ENCODE measurements at regions not wholly inside any gene's neighbourhood (a gene's known extent, or its start where the extent isn't known, plus 50 kb on each side); places are given as distances from the start of the nearest gene placed in this dataset.

DNA sequence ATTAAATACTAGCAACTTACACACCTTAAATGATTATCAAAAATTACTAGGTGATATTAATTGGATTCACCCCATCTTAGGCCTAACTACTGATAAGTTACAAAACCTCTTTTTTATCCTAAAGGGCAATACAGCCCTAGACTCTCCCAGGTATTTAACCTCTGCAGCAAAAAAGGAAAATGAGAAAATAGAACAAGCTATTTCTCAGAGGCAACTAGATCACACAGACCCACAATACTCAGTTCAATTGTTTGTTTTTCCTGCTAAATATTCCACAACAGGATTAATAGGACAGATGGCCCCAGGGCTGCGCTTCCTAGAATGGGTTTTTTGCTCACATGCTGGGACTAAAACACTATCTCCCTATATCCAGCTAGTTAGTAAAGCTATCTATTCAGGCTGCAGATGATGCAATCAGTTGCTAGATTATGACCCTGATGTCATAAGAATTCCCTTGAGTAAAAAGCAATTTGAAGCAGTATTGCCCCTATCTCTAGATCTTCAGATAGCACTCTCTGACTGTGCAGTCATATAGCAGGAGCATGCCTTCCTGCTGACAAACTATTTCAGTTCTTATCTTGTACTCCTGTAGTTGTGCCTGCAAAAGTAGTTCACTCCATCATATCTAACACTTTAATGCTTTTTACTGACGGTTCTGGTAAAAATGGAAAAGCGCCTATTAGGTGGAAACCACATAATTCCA is 1595.5 kb upstream of the TENM4 start:
- no peak for DNase-seq (ENCODE audit: low read depth, low spot score)

DNA sequence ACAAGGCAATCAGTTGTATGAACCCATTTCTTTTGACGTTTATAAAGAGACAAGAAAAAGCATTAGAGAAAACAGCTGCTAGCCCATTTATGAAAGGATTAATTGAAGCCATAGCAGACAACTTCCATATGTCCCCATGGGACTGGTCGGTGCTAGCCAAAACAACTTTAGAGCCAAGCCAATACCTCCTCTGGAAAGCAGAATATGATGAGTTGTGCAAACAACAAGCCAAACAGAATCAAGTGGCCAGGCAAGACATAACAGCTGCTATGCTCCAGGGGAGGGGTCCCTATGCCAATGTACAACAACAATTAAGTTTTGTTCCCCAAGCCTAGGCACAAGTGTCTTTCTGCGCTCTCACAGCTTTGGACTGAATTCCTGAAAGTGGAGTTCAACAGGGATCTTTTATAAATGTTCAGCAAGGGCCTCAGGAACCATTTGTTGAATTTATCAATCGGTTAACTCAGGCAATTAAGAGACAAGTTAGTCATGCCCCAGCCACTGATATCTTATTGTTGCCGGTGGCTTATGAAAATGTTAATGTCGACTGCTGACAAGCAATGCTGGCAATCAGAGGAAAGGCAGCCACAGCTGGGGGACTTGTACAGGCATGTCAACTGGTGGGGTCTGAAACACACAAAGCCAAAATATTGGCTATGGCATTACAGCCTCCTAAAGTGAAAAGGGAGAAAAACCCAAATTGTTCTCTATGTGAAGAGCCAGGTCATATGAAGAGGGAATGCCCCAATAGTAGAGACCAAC is 1593.1 kb upstream of the TENM4 start:
- no peak for DNase-seq (ENCODE audit: low read depth, low spot score)

DNA sequence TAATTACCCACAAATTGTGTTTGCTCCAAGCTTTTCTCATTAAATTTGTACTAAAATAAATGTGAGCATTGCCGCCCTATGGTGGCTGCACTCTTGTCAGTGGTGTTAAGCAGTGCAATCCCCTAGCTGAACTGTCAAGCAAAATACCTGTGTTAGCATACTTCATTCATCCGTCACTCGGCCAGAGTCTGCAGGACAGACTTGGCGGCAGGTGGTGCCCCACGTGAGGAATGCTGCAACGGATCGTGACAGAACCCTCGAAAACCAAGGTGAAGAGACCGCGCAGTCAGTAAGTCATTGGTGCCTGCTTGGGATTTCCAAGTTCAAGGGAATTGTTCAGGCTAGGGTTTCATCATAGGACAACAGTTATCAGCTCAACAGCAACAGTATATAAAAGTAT is 1592.1 kb upstream of the TENM4 start:
- DNase-seq (ENCODE audit: low read depth, low spot score), result no peak

DNA sequence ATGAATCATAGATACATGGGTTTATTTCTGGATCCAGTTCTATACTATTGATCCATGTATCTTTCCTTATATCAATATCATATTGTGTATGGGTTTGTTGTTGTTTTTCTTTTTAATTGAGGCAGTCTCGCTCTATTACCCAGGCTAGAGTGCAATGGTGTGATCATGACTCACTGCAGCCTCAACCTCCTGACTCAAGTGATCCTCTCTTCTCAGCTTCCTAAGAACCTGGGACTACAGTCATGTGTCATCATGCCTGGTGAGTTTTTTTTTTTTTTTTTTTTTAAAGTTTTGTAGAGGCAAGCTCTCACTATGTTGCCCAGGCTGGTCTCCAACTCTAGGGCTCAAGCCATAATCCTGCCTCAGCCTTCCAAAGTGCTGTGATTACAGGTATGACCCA is 1589.4 kb upstream of the TENM4 start:
- DNase-seq (ENCODE audit: low read depth, low spot score), result no peak

DNA sequence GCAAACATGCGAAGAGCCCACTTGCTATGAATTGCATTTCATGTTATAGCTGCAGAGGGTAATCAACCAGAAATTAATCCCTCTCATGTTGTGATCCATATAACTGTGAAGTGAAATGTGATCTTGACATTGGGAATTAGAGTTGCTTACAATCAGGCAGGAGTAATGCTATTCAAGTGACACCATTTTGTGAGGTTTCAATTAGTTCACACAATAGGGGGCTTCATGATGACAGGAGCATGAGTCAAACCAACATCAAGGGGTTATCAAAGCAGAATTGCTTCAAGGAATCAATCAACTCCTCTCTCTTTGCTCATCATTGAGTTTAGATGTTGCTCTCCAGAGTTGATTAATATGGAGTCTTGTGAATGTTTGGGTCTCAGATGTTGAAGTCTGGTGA is 1585.2 kb upstream of the TENM4 start:
- no peak for DNase-seq (ENCODE audit: low read depth, low spot score)

DNA sequence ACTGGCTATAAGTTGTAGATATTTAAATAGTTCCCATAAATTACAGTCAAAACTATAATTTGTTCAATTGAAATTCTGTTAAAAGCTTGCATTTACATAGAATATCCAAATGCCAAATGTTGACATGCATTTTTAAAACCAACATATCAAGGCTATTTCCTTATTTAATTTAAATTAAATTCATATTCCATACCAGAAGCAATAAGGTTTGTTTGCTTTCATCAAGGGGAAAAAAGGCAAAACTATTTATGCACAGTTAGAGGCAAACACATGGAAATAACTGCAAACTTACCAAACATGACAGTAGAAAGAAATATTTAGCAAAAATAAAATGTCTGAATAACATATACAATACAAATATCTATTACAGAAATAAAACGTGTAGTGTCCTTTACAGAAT is 1581.2 kb upstream of the TENM4 start:
- no peak for DNase-seq (ENCODE audit: low read depth, low spot score)

DNA sequence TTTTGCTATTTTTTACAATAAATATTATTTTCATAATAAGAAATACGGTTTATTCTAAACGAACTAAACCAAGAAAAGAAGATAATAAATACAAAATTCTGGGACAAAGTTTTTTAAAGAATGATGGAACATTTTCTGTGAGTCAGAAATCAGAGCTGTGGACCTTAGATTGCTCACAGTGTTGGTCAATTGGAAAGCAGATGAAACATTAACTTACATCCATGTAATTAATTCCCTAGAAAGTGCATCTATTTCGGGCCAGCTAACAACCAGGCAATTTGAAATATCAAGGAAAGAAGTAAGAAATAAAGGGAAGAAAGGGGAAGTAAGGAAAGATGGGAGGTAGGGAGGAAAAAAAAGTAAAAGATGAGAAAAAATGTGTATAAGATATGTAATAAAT is 1569.8 kb upstream of the TENM4 start:
- no peak for DNase-seq (ENCODE audit: low read depth, low spot score)

DNA sequence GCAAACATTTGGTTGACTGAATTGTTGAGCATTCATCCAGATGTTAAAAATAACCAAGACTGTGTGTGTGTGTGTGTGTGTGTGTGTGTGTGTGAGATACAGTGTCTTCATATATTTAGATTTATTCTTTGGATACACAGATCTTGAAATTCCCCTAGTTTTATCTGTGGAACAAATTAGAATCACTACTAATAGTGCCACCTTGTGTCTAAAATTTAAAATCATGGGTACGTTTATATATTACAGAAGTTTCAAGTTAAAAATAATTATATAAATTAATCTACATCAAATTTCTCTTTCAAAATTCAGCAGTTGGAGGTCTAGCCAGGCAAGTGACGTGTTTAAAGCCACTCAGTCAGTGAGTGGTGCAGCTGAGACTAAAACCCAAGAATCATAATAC is 1566.2 kb upstream of the TENM4 start:
- no peak for DNase-seq (ENCODE audit: low read depth, low spot score)

DNA sequence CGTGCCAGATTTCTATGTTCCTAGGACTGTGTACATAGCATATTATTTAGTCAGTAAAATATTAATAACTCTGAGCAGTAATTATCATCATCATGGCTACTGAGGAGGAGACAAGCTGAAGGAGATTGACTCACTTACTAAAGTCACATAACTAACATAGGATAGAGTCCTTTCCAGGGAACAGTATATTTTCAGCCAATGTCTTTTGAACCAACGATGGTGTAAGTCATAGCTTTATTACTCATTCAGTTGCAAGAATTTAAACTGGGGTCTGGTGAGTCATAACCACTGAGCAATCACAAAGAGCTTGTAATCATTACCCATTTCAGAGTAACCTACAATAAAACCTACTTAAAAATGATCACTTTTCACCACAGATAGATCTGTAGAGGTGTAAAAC is 1564.8 kb upstream of the TENM4 start:
- DNase-seq (ENCODE audit: low read depth, low spot score), result no peak

DNA sequence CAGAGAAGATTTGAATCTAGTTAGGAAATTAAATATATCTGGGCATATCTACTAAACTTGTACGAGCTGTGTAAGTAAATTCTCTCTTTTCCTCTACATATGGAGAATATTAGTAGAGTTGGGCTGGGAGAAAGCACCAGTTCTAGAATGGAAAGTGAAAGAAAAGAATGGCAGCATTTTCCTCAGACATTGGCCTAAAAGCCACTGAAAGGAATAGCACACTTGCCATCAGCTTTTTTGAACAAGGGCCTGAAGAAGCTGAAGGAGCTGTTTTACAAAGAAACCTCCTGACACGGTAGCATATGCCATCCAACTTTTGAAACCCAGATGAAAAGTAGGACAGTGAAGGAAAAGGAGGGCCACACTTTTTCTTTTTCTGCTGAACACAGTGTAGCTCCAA is 1563.7 kb upstream of the TENM4 start:
- no peak for DNase-seq (ENCODE audit: low read depth, low spot score)

DNA sequence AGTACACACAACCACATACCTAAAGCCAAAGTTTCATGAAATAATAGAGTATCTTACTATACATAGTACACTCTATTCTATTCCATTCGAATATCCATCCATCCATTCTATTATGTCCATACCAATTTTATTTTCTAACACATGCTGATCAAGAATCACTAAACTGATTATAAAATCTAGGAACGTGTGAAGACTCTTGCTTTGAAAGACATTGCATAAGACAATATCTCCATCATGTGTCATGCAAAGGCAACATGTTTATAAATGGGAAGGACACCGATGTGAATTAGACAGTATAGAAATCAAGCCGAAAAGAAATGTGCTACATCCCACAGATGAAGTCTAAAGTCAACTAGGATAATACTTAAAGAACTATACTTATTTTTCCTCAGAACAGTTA is 1561.5 kb upstream of the TENM4 start:
- no peak for DNase-seq (ENCODE audit: low read depth, low spot score)

DNA sequence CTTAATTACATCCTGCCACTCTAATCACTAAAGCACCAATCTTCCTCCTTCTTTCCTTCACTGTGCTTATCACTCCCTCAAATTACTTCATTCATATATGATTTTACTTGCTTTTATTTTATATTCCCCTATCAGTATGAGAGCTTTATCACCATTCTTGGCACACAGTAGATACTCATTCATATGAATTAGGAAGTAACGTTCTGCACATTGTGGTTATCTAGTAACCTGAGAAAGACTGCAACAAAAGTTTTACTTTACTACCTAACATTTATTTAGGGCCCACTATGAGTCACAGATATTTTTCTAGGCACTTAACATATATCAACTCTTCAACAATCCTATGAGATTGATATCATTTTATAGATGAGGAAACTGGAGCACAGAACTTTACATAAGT is 1559.9 kb upstream of the TENM4 start:
- no peak for DNase-seq (ENCODE audit: low read depth, low spot score)

DNA sequence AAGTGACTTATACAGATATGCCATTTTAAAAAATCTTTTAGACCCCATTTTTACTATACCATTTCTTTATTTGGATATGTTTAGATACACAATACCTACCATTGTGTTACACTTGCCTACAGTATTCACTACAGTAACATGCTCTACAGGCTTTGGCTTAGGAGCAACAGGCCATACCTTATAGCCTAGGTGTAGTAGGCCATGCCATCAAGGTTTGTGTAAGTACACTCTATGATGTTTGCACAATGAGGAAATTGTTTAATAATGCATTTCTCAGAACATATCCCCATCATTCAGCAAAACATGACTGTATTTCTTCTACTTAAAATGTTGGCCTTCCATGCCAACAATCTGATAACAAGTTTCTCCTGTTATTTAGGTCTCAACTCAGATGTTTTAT is 1559.5 kb upstream of the TENM4 start:
- DNase-seq (ENCODE audit: low read depth, low spot score), result no peak

DNA sequence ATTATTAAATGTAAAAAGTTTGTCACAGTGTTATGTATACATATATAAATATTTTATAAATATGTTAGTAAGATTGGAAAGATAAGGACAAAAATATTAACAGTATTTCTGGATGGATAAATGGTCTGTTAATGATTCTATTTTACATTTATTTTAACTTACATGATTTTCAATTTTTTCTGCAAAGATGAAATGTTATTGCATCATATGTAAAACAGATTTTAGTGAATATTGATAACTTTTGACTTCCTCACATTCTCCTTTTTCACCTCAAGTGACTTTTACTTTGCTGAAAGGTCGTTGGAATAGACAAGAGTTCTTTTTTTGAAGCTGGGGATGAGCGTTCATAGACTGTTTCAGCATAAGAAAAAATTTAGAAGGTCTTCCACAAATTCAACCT is 1554.7 kb upstream of the TENM4 start:
- DNase-seq (ENCODE audit: low read depth, low spot score), result no peak

DNA sequence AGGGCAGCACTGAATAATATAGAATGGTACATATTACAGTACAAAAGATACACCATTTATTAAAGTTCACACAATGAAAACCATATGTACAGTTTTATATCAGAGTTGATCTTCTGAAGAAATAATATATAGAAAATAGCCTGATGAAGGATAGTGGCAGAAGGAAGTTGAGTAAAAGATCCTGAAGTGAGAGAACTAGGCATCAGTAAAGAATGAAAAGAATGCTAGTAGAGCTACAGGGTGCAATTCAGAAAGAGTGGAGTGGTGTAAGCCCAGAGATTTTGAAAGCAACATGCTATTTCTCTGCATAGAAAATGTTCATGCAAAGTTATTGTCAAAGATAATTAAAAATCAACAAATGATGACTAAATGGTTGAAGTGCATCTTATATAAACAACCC is 1552.7 kb upstream of the TENM4 start:
- DNase-seq (ENCODE audit: low read depth, low spot score), result no peak

DNA sequence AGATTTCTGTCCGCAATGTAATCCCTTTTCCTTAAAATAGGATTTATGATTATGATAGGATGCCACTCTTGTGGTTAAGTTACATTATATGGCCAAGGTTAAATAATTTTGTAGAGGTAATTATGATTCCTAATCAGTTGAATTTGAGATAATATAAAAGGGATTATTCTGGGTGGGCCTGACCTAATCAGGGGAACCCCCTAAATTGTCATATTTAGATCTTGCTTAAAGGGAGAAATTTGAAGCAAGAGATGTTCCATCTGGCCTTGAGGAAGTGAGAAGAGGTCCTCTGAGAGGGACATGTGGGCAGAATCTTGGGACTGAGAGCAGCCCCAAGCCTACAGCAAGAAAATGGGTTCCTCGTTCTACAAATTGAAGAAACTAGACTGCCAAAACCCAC is 1550.1 kb upstream of the TENM4 start:
- no peak for DNase-seq (ENCODE audit: low read depth, low spot score)

DNA sequence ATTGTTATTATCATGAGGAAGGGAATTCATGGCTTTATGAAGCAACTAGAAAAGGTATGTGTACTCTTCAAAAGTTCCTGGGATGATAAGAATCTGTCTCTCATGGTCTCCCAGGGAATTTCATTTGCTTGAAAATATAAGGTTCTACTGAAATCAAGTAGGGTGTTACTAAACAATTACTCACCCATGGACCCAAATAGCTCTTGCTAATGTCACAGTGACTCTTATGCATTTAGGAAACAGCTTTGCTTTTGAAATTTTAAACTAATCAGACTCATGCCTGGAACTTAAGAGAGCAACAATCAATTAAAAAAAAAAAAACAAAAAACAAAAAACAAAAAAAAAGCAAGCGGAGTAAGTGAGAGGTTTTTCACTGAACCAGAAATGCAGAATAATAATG is 1546.3 kb upstream of the TENM4 start:
- DNase-seq (ENCODE audit: low read depth, low spot score), result no peak

DNA sequence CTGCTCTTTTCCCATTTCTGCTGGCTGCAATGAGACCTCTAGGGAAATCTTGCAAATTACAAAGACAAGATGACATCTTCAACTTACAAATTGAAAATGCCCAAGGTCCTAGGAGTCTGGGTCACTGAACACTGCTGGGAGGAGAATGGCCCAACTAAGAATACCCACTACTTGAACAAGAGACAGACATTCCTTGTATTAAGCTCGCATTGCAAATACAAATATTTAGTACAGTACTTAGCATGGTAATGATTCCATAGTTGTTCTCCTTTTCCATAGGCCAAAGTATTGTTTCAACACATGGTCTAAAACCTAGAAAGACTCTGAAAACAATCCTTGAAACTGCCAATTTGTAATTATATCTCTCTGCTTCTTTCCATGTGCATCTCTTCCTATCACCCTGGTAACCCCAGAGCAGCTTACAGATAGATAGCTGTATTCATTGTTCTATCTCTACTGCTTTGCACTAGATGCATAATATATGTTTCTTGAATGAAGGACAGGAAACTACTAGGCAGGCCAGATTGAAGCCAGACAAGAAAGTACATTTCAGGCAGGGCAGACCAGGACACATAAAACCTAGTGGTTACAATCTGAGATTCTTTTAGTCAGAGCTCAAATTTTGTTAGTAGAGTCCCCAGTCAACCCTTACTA is 1545.7 kb upstream of the TENM4 start:
- DNase-seq (ENCODE audit: low read depth, low spot score), result no peak

DNA sequence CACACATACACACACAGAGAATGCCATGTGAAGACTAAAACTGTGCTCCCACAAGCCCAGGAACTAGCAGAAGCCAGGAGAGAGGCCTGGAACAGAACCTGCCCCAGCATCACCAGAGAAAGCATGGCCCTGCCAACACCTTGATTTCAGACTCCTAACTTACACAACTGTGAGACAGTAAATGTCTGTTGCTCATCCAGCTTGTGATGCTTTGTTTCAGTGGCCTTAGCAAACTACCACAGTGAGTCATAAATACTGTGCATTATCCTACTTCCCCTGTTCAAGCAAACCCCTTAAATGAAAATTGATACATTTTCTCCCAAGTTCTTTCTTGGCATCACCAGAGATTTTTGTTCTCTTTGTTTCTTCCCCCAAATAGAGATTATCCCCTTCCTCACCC is 1539.4 kb upstream of the TENM4 start:
- DNase-seq (ENCODE audit: low read depth, low spot score), result no peak

DNA sequence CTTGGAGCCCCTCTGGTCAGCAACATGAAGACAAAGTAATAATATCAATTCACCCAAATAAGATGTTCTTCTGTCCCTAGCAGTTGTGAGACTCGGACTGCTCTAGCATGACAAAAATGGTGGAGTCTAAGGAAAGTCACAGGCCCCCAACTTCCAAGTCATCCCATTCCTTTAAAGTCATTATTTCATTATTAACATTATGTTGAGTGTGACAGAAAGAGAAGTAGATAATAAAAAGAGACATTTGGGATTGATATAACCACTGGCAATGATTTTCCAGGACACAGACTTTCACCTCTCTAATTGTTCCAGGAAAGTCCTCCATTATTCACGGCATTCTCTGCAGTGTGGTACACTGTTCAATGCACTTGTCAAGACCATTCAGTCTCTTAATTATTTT is 1533.0 kb upstream of the TENM4 start:
- no peak for DNase-seq (ENCODE audit: low read depth, low spot score)

DNA sequence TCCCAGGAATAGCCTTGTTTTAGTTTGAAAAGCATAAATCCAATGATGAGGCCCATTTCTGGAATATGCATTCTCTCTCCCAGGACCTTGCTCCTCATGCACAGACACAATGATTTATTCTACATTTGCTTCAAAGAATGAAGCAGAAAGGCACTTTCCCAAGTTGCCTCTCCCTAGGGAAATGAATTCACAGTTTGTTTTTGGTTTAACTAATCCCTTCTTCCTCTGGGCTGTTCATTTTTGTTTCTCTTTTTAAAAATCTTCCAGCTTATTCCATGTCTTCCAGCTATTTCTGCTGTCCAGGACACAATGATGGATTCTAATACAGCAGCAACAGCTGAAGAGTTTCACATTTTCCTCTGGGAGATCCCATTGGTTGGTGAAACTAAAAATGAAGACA is 1529.2 kb upstream of the TENM4 start:
- no peak for DNase-seq (ENCODE audit: low read depth, low spot score)

DNA sequence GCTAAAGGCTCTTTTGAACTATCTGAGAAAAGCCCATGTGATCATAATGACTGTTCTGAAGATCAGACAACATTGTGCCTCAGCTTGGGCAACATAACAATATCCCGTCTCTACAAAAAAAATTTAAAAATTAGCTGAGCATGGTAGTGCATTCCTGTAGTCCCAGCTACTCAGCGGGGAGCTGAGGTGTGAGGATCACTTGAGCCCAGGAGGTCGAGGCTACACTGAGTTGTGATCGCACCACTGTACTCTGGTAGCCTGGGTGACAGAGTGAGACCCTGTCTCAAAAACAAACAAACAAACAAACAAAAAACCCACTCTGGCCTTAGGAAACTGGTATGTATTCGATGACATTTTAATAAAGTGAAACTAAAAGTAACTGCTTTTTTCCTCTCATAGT is 1526.8 kb upstream of the TENM4 start:
- no peak for DNase-seq (ENCODE audit: low read depth, low spot score)

DNA sequence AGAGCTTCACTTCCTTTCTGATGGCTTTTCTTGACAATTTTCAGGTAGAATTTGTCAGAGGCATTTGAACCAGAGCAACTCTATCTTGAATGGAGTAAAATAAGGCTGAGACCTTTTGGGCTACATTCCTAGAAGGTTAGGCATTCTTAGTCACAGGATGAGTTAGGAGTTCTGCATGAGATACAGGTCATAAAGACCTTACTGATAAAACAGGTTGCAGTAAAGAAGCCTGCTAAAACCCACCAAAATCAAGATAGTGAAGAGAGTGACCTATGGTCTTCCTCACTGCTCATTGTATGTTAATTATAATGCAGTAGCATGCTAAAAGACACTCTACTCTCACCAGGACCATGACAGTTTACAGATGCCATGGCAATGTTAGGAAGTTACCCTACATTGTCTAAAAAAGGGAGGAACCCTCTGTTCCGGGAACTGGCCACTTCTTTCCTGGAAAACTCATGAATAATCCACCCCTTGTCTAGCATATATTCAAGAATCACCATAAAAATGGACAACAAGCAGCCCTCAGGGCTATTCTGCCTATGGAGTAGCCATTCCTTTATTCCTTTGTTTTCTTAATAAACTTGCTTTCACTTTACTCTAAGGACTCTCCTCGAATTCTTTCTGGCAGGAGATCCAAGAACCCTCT is 1519.7 kb upstream of the TENM4 start:
- DNase-seq (ENCODE audit: low read depth, low spot score), result no peak
